Lung (tissue), 11 donors: ENCODE measurements at regions not wholly inside any gene's neighbourhood (a gene's known extent, or its start where the extent isn't known, plus 50 kb on each side); places are given as distances from the start of the nearest gene placed in this dataset.

Experiments used
- ATAC-seq: fragments of 200-7000 bp; cut with Tn5 transposase; one replicate; pipeline ENCODE4 v1.9.1; 2020; ENCODE audit warnings: moderate number of reproducible peaks; ENCODE audit not compliant: insufficient read depth, low FRiP score
- DNase-seq, 3 donors: peaks; one replicate each; pipeline ENCODE4 v3.0.0-alpha.2; 2013 to 2017
- H3K27ac ChIP-seq, 2 donors: one replicate each; pipeline ENCODE4 v1.5.1; 2013; ENCODE audit warnings: mild to moderate bottlenecking in 2 of 2, moderate library complexity in 2 of 2, control low read depth in 1 of 2, inconsistent platforms in 1 of 2, low read depth in 1 of 2, low read length in 1 of 2
- H3K27me3 ChIP-seq, 3 donors: one replicate each; pipeline ENCODE4 v1.5.1; 2013; ENCODE audit warnings: low read length in 2 of 3; ENCODE audit not compliant: control insufficient read depth in 3 of 3, insufficient read depth in 3 of 3
- H3K36me3 ChIP-seq, 4 donors: one replicate each; pipeline ENCODE4 v1.5.1; 2013; ENCODE audit warnings: low read length in 4 of 4, mild to moderate bottlenecking in 1 of 4, moderate library complexity in 1 of 4; ENCODE audit not compliant: control insufficient read depth in 4 of 4, insufficient read depth in 4 of 4
- H3K4me1 ChIP-seq, 5 donors: one replicate each; pipeline ENCODE4 v1.5.1; 2013; ENCODE audit warnings: low read length in 5 of 5, mild to moderate bottlenecking in 2 of 5, moderate library complexity in 1 of 5; ENCODE audit not compliant: control insufficient read depth in 5 of 5, insufficient read depth in 5 of 5
- H3K4me3 ChIP-seq: one replicate; pipeline ENCODE4 v1.5.1; 2013; ENCODE audit warnings: mild to moderate bottlenecking, control low read depth, moderate library complexity
- H3K9ac ChIP-seq, 2 donors: one replicate each; pipeline ENCODE4 v1.5.1; 2013; ENCODE audit warnings: low read length in 2 of 2, control low read depth in 1 of 2; ENCODE audit not compliant: insufficient read depth in 1 of 2
- H3K9me3 ChIP-seq, 4 donors: one replicate each; pipeline ENCODE4 v1.5.1; 2013; ENCODE audit warnings: low read length in 3 of 4, mild to moderate bottlenecking in 1 of 4, moderate library complexity in 1 of 4; ENCODE audit not compliant: control insufficient read depth in 4 of 4, insufficient read depth in 3 of 4
- CTCF ChIP-seq: IDR thresholded peaks from 2 replicates; pipeline ENCODE4 v1.5.1; 2012; ENCODE audit warnings: mild to moderate bottlenecking; ENCODE audit errors: control extremely low read depth, extremely low read depth
- WGBS, 2 donors: extraction: QIAGEN DNeasy Blood & Tissue Kit; methylation state at CpG; one replicate each; pipeline ENCODE4 v1.1.7; 2013; 5-methylcytosine and 5-hydroxymethylcytosine counted together
- donor health status: control.
- donor health status: control.
- donor health status: Bipolar disorder and iron deficiency.
- donor health status: healthy.
- donor health status: DM: yes; HTN: yes; CAD: no.

DNA sequence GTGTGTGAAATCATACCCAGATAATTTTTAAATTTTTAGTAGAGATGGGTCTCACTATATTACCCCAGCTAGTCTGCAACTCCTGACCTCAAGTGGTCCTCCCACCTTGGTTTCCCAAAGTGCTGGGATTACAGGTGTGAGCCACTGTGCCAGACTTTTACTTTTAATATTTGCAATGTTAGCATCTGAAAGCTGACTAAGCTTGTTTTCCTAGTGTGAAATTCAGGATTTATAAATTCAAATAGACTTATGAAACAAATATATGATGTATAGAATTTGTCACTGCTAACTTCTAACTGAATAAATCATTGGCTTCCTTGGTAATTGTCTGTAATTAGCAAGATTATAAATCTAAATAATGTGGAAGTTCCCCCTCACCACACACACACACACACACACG lies 58.8 kb upstream of the SLC22A23 start:
- DNase-seq = no peak
- H3K9ac ChIP-seq = no peak overlapping the region

DNA sequence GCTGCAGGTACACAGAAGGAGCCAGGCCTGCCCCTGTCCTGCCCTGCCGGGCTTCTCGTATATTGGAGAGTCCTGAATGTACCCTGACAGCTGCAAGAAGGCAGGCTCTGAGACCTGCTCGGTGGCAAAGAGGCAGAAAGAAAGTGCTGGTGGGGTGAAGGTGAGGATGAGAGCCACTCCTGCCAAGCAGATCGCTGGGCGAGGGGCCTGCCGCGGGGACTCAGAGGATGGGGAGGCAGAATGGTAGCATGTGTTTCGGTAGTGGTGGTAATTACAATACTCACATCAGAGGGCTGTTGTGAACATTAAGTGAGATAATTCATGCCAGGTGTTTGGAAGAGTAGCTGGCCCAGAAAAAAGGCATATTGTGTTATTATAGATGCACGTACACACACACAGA lies 56.6 kb upstream of the SLC22A23 start:
- H3K4me3 ChIP-seq = no peak overlapping the region
- H3K27ac ChIP-seq = no peak overlapping the region
- no peaks in the 10 kb centered on the region for H3K9me3 ChIP-seq
- no peaks in the 10 kb centered on the region for H3K36me3 ChIP-seq
- ATAC-seq = no peak
- TF ChIP-seq CTCF = no peak
- no peaks in the 10 kb centered on the region for H3K27me3 ChIP-seq
- 94 to 97% methylated on average over 9 of the region's 9 CpGs for WGBS, 2 donors
- no peak for DNase-seq
- no peak overlapping the region for H3K9ac ChIP-seq
- H3K4me1 ChIP-seq = no peaks in the 10 kb centered on the region

More for the DNA sequence above, 58.8 kb upstream of the SLC22A23 start:
- Histone ChIP-seq H3K36me3 (no peaks in the 10 kb centered on the region), H3K9me3 (no peaks in the 10 kb centered on the region), H3K27ac (no peak overlapping the region), H3K4me1 (no peaks in the 10 kb centered on the region), H3K27me3 (no peaks in the 10 kb centered on the region), H3K4me3 (no peak overlapping the region)
- no peak for TF ChIP-seq CTCF
- WGBS, 2 donors = 63 to 65% methylated on average over 1 of the region's 1 CpG
- no peak for ATAC-seq

GRCh38 chr6:3512832-3513231 lies 56.0 kb upstream of the SLC22A23 start:
- Histone ChIP-seq H3K9me3 (no peaks in the 10 kb centered on the region), H3K9ac (no peak overlapping the region), H3K27me3 (no peaks in the 10 kb centered on the region), H3K4me3 (no peak overlapping the region), H3K27ac (no peak overlapping the region), H3K36me3 (no peaks in the 10 kb centered on the region), H3K4me1 (peaks cover 0 to 2% (median 0%) of the 10 kb centered on the region in 5 donors)
- 91 to 95% methylated on average over 5 of the region's 5 CpGs for WGBS, 2 donors
- no peak for ATAC-seq
- no peak for DNase-seq
- no peak for TF ChIP-seq CTCF

GRCh38 chr6:3510617-3511016 lies 53.8 kb upstream of the SLC22A23 start:
- H3K27me3 ChIP-seq = no peaks in the 10 kb centered on the region
- whole genome bisulfite sequencing, 2 donors = 74 to 79% methylated on average over 8 of the region's 8 CpGs

More at GRCh38 chr6:3510617-3511016, 53.8 kb upstream of the SLC22A23 start:
- Histone ChIP-seq H3K36me3 (no peaks in the 10 kb centered on the region), H3K27ac (no peak overlapping the region), H3K9ac (no peak overlapping the region), H3K4me1 (peaks cover 0 to 19% (median 0%) of the 10 kb centered on the region in 5 donors), H3K9me3 (no peaks in the 10 kb centered on the region), H3K4me3 (no peak overlapping the region)
- no peak for DNase-seq
- no peak for ATAC-seq
- TF ChIP-seq CTCF = no peak
